Anterior cingulate cortex (tissue), 58 donors: ENCODE measurements at regions not wholly inside any gene's neighbourhood (a gene's known extent, or its start where the extent isn't known, plus 50 kb on each side); places are given as distances from the start of the nearest gene placed in this dataset.

Experiments used
- DNase-seq, 58 donors: peaks; one replicate each; lab custom pipeline; 2025; lab: John Stamatoyannopoulos, UW

- DNase-seq = no peak
Measured at GRCh38 chr10:107336061-107336460, 171.6 kb upstream of the SORCS1 start.

DNA sequence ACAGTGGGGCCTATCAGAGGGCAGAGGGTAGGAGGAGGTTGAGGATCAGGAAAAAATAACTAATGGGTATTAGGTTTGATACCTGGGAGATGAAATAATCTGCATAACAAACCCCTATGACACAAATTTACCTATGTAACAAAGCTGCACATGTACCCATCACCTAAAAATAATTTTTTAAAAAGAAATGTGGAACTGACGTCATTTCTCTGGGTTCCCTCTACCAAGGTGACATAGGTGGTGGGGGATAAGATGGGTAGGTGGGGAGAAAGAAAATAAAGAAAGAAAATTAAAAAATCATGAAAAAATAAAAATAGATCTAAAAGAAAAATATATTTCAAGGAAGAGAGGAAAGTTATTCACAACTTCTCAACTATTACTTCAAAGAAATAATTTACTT is 153.1 kb upstream of the SORCS1 start:
- no peak for DNase-seq

- no peak for DNase-seq
Measured at GRCh38 chr10:107303203-107303602, 138.7 kb upstream of the SORCS1 start.

- peak in 1 of 58 donors; percentile 0 for DNase-seq
Measured at GRCh38 chr10:107299606-107300005, 135.1 kb upstream of the SORCS1 start.

GRCh38 chr10:107284187-107284586 is 119.7 kb upstream of the SORCS1 start:
- DNase-seq = no peak

DNA sequence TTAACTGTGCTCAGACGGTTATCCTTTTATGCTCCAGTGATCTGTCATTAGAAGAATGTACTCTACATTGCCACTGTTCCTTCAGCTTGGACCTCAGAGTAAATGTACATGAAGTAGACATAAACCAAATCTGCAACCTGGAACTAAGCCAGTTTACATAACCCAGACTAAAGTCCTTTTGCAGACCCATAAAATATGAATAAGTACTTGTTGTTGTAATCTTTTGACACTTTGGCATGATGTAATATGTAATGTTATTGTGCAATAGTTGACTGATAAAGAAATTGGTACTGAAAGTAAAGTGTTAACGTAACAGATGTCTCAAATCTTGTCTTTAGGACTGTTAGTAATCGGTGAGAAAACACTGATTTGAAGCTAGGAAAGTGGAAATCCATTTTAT is 115.8 kb upstream of the SORCS1 start:
- DNase-seq = no peak

- no peak for DNase-seq
Measured at GRCh38 chr10:107277591-107277990, 113.1 kb upstream of the SORCS1 start.

GRCh38 chr10:107275806-107276205 is 111.3 kb upstream of the SORCS1 start:
- no peak for DNase-seq

GRCh38 chr10:107269626-107270025 is 105.1 kb upstream of the SORCS1 start:
- no peak for DNase-seq

DNA sequence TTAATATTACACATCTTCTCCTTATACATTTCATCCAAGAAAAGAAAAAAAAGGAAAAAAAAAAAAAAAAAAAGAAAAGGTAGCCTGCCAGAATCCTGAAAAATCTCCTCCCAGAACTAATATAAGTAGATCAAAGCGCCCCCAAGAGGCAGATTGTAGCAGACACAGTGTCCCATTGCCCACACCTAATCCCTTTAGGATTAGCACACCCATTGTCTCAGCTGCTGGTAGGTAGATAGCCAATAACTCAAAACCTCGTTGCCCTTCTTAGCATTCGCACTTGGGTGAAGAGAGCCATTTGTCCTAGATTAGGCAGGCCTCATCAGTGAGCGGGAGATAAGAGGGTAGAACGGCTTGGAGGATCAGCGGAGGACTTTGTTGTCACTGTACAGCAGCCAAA is 100.2 kb upstream of the SORCS1 start:
- DNase-seq = no peak

DNA sequence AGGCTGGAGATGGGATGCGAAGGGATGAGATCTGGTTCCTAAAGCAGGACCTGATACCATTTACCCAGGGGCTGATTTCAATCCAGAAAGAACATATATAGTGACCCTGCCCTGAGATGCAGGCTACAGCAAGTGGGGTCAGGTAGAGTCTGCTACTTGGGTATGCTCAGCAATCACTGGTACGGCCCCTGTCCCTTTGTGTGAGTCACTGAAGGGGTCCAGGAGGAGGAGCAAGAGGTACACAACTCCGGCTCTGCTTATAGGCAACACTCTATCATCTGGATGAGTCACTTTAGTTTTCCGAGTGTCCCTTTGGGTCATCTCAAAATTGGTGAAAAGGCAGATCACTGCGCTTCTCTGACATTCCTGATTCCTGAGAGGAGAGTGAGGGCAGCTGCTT is 79.6 kb upstream of the SORCS1 start:
- DNase-seq = no peak

DNA sequence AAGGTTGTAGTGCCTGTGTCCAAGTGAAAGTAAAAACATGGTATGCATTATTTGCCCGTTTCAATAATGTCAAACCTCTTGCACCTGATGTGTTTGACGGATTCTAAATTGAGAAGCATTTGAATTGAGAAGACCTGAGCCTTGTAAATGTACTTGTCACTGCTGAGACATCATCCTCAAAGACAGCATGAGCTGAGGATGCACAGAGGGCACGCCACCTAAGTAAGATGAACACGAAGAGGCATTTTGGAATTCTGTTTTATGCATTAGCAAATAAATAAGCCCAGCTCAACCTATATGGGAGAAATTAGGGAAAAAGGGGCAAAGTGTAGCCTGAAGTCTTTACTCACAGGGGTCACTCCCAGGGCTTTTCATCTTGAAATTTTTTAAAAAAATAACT is 73.8 kb upstream of the SORCS1 start:
- no peak for DNase-seq

DNA sequence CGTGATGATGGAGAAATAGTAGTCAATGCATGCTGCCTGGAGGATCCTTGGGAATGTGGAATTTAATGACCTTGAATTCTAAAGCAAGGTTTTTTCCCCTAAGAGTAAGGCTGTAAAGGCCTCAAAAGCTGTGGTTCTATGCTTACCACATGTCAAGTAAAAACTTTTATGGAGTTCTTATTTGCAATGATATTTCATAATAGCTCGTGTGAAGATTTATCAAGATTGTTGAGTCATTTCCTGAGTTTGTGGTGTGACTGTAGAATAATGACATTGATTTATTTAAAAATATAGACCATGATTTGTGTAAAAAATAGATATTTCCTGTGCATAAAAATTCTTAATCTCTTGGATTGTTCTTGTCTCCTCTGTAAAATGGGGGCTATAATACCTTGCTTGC is 67.5 kb upstream of the SORCS1 start:
- no peak for DNase-seq

DNA sequence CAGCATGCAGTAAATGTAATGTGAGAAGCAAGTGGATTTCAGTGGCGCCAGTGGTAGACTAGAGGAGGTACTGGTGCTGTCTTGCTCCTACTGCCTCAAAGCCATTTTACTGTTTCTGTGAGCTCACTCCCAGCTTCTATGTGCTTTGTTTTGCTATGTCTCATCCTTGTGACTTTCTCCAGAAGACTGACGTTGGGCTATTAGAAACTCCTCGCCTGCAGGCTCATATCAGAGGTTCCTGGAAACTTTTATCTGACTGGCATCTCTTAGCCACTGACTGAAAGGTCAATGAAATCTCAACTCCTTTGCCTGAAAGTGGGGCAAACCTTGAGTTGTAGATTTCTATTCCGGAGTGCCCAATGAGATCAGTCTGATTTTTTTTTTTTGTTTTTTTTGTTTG is 66.4 kb upstream of the SORCS1 start:
- DNase-seq = no peak

DNA sequence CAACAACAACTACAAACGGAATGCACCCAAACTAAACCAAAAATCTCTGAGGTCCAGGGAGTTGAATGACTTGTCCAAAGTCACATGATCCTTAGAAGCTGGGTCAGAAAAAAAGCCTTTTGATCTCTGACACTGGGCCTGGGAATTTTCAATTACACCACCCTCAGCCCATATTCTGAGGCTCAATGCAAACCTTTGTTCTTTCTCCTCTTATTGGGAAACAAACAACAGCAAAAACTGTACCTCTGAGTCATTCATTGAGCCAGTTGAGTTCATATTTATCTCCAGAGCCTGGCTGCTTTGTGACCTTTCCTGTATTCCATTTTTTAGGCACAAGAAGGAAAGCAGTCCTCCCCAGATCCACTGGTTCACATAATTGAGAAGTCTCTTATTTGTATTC is 51.2 kb upstream of the SORCS1 start:
- no peak for DNase-seq
